CD4-positive, CD25-positive, alpha-beta regulatory T cell (primary cell): ENCODE measurements at regions not wholly inside any gene's neighbourhood (a gene's known extent, or its start where the extent isn't known, plus 50 kb on each side); places are given as distances from the start of the nearest gene placed in this dataset.

Experiments used
- ATAC-seq, 2 donors: fragments of 150-1000 bp; cut with Tn5 transposase; one replicate each; pipeline ENCODE4 v1.10.0; 2021; ENCODE audit warnings: low read depth in 2 of 2, moderate number of reproducible peaks in 2 of 2, moderate library complexity in 1 of 2
- DNase-seq, 3 donors: peaks; one replicate each; pipeline versions ENCODE4 v3.0.0 to v3.0.0-alpha.2; 2012 to 2022; ENCODE audit warnings: mixed read lengths in 1 of 3
- H3K27ac ChIP-seq: one replicate; pipeline ENCODE4 v1.7.0; 2013; ENCODE audit warnings: mild to moderate bottlenecking, low read length; ENCODE audit not compliant: insufficient read depth, poor library complexity, severe bottlenecking
- H3K27me3 ChIP-seq: one replicate; pipeline ENCODE4 v1.7.0; 2013; ENCODE audit warnings: low read length; ENCODE audit not compliant: control insufficient read depth, insufficient read depth
- H3K36me3 ChIP-seq: one replicate; pipeline ENCODE4 v1.7.0; 2013; ENCODE audit warnings: mild to moderate bottlenecking, low read length, moderate library complexity; ENCODE audit not compliant: control insufficient read depth, insufficient read depth
- H3K4me1 ChIP-seq: 2 replicates; pipeline ENCODE4 v1.7.0; 2013; ENCODE audit warnings: mild to moderate bottlenecking, low read length; ENCODE audit not compliant: insufficient read depth, control insufficient read depth, poor library complexity, severe bottlenecking
- H3K4me3 ChIP-seq: one replicate; pipeline ENCODE4 v1.7.0; 2013; ENCODE audit warnings: low read depth, mild to moderate bottlenecking, low read length, moderate library complexity
- H3K9me3 ChIP-seq, 2 experiments: 1 replicate in 1 of 2; 2 replicates in 1 of 2; pipeline ENCODE4 v1.7.0; 2013; ENCODE audit warnings: low read length in 2 of 2, mild to moderate bottlenecking in 1 of 2, moderate library complexity in 1 of 2; ENCODE audit not compliant: control insufficient read depth in 2 of 2
- H3K27ac Mint-ChIP-seq, 3 donors: one replicate each; pipeline ENCODE4 v1.8.0; 2020 to 2022; ENCODE audit warnings: mild to moderate bottlenecking in 3 of 3, mixed read lengths in 3 of 3, moderate library complexity in 2 of 3
- H3K27me3 Mint-ChIP-seq: one replicate; pipeline ENCODE4 v1.8.0; 2022; ENCODE audit warnings: mild to moderate bottlenecking, mixed read lengths
- H3K36me3 Mint-ChIP-seq: one replicate; pipeline ENCODE4 v1.8.0; 2020; ENCODE audit warnings: mixed read lengths
- H3K4me1 Mint-ChIP-seq, 4 donors: one replicate each; pipeline ENCODE4 v1.8.0; 2020 to 2022; ENCODE audit warnings: mixed read lengths in 4 of 4, mild to moderate bottlenecking in 1 of 4
- H3K4me3 Mint-ChIP-seq, 4 donors: one replicate each; pipeline ENCODE4 v1.8.0; 2020 to 2022; ENCODE audit warnings: mild to moderate bottlenecking in 4 of 4, mixed read lengths in 4 of 4, moderate library complexity in 3 of 4
- H3K9me3 Mint-ChIP-seq, 7 donors: one replicate each; pipeline ENCODE4 v1.8.0; 2020 to 2022; ENCODE audit warnings: mixed read lengths in 7 of 7, mild to moderate bottlenecking in 3 of 7, moderate library complexity in 2 of 7

GRCh38 chr3:22935040-22935439 lies 268.1 kb upstream of the UBE2E2 start:
- no peaks in the 10 kb centered on the region for H3K36me3 ChIP-seq
- H3K27ac ChIP-seq, result no peak overlapping the region
- no peaks in the 10 kb centered on the region for H3K9me3 ChIP-seq
- H3K27me3 ChIP-seq, result no peaks in the 10 kb centered on the region
- no peak for ATAC-seq
- Mint-ChIP-seq H3K36me3 (no peaks in the 10 kb centered on the region), H3K4me3 (no peak overlapping the region), H3K4me1 (no peaks in the 10 kb centered on the region), H3K27ac (no peak overlapping the region), H3K27me3 (no peaks in the 10 kb centered on the region), H3K9me3 (peaks cover 0 to 5% (median 0%) of the 10 kb centered on the region in 7 donors)
- DNase-seq, result no peak
- H3K4me1 ChIP-seq, result no peaks in the 10 kb centered on the region
- H3K4me3 ChIP-seq, result no peak overlapping the region

- DNase-seq (no peak), ATAC-seq (no peak)
- Histone ChIP-seq H3K9me3 (no peaks in the 10 kb centered on the region), H3K36me3 (no peaks in the 10 kb centered on the region), H3K27ac (no peak overlapping the region), H3K4me3 (no peak overlapping the region), H3K27me3 (no peaks in the 10 kb centered on the region), H3K4me1 (no peaks in the 10 kb centered on the region)
- H3K9me3 Mint-ChIP-seq, result peaks cover 0 to 5% (median 0%) of the 10 kb centered on the region in 7 donors
- no peak overlapping the region for H3K27ac Mint-ChIP-seq
- H3K36me3 Mint-ChIP-seq, result no peaks in the 10 kb centered on the region
- no peaks in the 10 kb centered on the region for H3K27me3 Mint-ChIP-seq
- H3K4me3 Mint-ChIP-seq, result no peak overlapping the region
- H3K4me1 Mint-ChIP-seq, result no peaks in the 10 kb centered on the region
These were observed 265.6 kb upstream of the UBE2E2 start for GRCh38 chr3:22937536-22937935.

GRCh38 chr3:22938739-22939138 lies 264.4 kb upstream of the UBE2E2 start:
- Mint-ChIP-seq H3K27me3 (no peaks in the 10 kb centered on the region), H3K27ac (no peak overlapping the region), H3K36me3 (no peaks in the 10 kb centered on the region), H3K9me3 (peaks cover 0 to 5% (median 0%) of the 10 kb centered on the region in 7 donors), H3K4me3 (no peak overlapping the region), H3K4me1 (no peaks in the 10 kb centered on the region)
- DNase-seq, result no peak
- H3K9me3 ChIP-seq, result no peaks in the 10 kb centered on the region
- no peaks in the 10 kb centered on the region for H3K27me3 ChIP-seq
- no peak overlapping the region for H3K27ac ChIP-seq
- ATAC-seq, result no peak
- H3K4me1 ChIP-seq, result no peaks in the 10 kb centered on the region
- H3K36me3 ChIP-seq, result no peaks in the 10 kb centered on the region
- H3K4me3 ChIP-seq, result no peak overlapping the region

- no peaks in the 10 kb centered on the region for H3K4me1 ChIP-seq
- Mint-ChIP-seq H3K27ac (no peak overlapping the region), H3K4me1 (no peaks in the 10 kb centered on the region), H3K36me3 (no peaks in the 10 kb centered on the region), H3K4me3 (no peak overlapping the region), H3K9me3 (peaks cover 0 to 5% (median 0%) of the 10 kb centered on the region in 7 donors), H3K27me3 (no peaks in the 10 kb centered on the region)
- no peaks in the 10 kb centered on the region for H3K9me3 ChIP-seq
- H3K27ac ChIP-seq, result no peak overlapping the region
- H3K4me3 ChIP-seq, result no peak overlapping the region
- H3K27me3 ChIP-seq, result no peaks in the 10 kb centered on the region
- H3K36me3 ChIP-seq, result no peaks in the 10 kb centered on the region
- ATAC-seq (no peak), DNase-seq (no peak)
These were observed 263.8 kb upstream of the UBE2E2 start for GRCh38 chr3:22939349-22939748.

GRCh38 chr3:22940285-22940684 lies 262.8 kb upstream of the UBE2E2 start:
- Mint-ChIP-seq H3K27me3 (no peaks in the 10 kb centered on the region), H3K36me3 (no peaks in the 10 kb centered on the region), H3K4me1 (no peaks in the 10 kb centered on the region), H3K9me3 (peaks cover 0 to 5% (median 0%) of the 10 kb centered on the region in 7 donors), H3K27ac (no peak overlapping the region), H3K4me3 (no peak overlapping the region)
- H3K27ac ChIP-seq, result no peak overlapping the region
- DNase-seq (no peak), ATAC-seq (no peak)
- H3K4me3 ChIP-seq, result no peak overlapping the region
- no peaks in the 10 kb centered on the region for H3K36me3 ChIP-seq
- no peaks in the 10 kb centered on the region for H3K4me1 ChIP-seq
- no peaks in the 10 kb centered on the region for H3K9me3 ChIP-seq
- no peaks in the 10 kb centered on the region for H3K27me3 ChIP-seq

- Histone ChIP-seq H3K27ac (no peak overlapping the region), H3K4me1 (no peaks in the 10 kb centered on the region), H3K36me3 (no peaks in the 10 kb centered on the region), H3K27me3 (no peaks in the 10 kb centered on the region), H3K4me3 (no peak overlapping the region), H3K9me3 (no peaks in the 10 kb centered on the region)
- Mint-ChIP-seq H3K4me1 (no peaks in the 10 kb centered on the region), H3K27ac (no peak overlapping the region), H3K4me3 (no peak overlapping the region), H3K27me3 (no peaks in the 10 kb centered on the region), H3K9me3 (peaks cover 0 to 5% (median 0%) of the 10 kb centered on the region in 7 donors), H3K36me3 (no peaks in the 10 kb centered on the region)
- ATAC-seq, result no peak
- DNase-seq, result no peak
These were observed 260.1 kb upstream of the UBE2E2 start for GRCh38 chr3:22942981-22943380.

GRCh38 chr3:22947851-22948250 lies 255.3 kb upstream of the UBE2E2 start:
- no peaks in the 10 kb centered on the region for H3K36me3 Mint-ChIP-seq
- no peak overlapping the region for H3K4me3 ChIP-seq
- H3K27me3 Mint-ChIP-seq, result no peaks in the 10 kb centered on the region
- no peaks in the 10 kb centered on the region for H3K27me3 ChIP-seq
- no peak for DNase-seq
- no peaks in the 10 kb centered on the region for H3K4me1 ChIP-seq
- H3K27ac ChIP-seq, result no peak overlapping the region
- no peak for ATAC-seq
- no peaks in the 10 kb centered on the region for H3K36me3 ChIP-seq
- H3K9me3 ChIP-seq, result no peaks in the 10 kb centered on the region
- no peak overlapping the region for H3K27ac Mint-ChIP-seq
- H3K4me1 Mint-ChIP-seq, result no peaks in the 10 kb centered on the region
- H3K4me3 Mint-ChIP-seq, result no peak overlapping the region
- peaks cover 0 to 5% (median under 1%) of the 10 kb centered on the region in 7 donors for H3K9me3 Mint-ChIP-seq

- no peaks in the 10 kb centered on the region for H3K4me1 Mint-ChIP-seq
- H3K36me3 Mint-ChIP-seq, result peaks cover 4% of the 10 kb centered on the region
- Histone ChIP-seq H3K4me1 (no peaks in the 10 kb centered on the region), H3K27me3 (no peaks in the 10 kb centered on the region), H3K9me3 (no peaks in the 10 kb centered on the region), H3K36me3 (no peaks in the 10 kb centered on the region), H3K4me3 (no peak overlapping the region), H3K27ac (no peak overlapping the region)
- DNase-seq, result no peak
- no peak for ATAC-seq
- H3K4me3 Mint-ChIP-seq, result no peak overlapping the region
- no peaks in the 10 kb centered on the region for H3K27me3 Mint-ChIP-seq
- H3K27ac Mint-ChIP-seq, result no peak overlapping the region
- peaks cover 0 to 9% (median 2%) of the 10 kb centered on the region in 7 donors for H3K9me3 Mint-ChIP-seq
These were observed 251.2 kb upstream of the UBE2E2 start for GRCh38 chr3:22951910-22952309.
